ENCODE measurements at regions not wholly inside any gene's neighbourhood (a gene's known extent, or its start where the extent isn't known, plus 50 kb on each side); places are given as distances from the start of the nearest gene placed in this dataset.
A peak's percentile ranks its signal among the peaks of the same experiment; 100 is the strongest.

GRCh38 chr4:79528241-79528706 lies 120.2 kb upstream of the GK2 start:
- no peak for DNase-seq

DNA sequence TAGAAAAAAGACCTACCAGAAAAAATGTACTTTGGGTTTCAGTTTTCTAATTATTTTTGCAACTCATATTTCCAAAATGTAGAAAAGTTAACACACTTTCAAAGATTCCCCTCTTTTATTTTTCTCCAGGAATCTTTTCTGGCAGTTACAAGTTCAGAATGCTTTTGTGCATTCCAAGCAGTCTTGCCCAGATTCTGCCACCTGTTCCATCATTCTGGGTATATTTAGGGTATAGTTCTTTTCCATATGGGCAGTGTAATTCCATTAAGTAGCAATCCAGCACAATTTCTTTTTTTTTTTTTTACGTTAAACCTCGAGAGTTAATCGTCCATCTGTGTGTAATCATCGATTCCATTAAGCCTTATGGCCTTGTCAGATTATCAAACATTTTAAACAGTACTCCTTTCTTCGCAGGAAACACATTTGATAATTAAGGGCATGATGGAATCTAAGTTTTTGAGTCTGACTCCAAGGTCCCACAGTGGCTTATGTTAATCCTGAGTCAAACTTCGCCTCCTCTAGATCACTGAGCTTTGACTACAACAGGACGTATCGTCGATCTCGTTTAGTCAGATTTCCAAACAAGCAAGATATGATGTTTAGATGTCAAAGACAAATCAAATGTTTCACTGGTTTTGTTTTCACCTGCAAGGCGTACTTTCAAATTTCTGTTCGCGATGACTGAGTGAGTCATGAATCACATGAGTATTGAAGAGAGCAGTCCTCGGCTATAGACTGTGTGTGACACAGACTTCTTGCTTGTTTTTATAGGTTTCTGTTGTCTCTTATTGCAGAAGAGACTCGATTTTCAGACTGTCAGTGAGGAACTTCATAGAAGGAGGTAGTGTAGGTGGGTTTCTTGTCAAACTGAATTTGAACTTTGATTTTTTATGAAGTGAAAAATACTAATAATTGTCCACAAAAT lies 118.9 kb upstream of the GK2 start:
- no peak for DNase-seq

DNA sequence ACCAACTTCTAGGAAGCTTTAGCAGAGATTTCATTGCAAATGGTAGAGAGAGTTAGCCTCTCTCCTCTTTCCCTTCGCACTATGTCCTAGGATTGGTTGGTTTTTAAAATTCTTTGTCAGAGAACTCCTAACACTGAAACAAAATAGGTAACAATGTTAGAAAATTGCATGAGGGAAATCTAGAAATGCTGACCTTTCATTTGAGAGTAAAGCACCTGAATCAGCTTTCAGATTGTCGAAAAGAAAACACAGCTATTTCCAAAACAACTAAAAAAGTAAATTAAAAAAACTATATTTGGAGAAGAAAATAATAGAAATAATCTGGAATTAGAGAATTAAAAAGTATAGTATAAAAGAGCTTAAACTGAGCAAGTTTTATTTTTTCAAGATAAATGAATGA lies 108.1 kb upstream of the GK2 start:
- no peak for DNase-seq

- DNase-seq = no peak
Measured at GRCh38 chr4:79514621-79515329, 106.7 kb upstream of the GK2 start.

- no peak for DNase-seq
Measured at GRCh38 chr4:79513576-79513975, 105.5 kb upstream of the GK2 start.

DNA sequence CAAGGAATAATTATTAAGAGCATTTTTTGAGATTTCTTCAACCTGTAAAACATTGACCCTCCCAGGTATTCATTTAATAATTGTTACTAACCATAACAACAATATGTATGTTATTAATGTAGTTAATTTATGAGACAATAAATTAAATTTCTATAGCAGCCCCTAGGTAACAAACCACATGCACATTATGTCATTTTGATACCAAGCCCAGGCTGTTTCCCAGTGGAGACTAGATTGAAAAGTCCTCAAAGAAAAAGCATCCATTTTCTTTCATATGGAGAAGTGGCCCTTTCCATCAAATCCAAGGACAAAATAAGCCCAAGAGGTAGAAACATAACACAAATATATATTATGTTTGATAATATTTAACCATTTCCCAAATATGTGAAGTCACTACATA lies 104.3 kb upstream of the GK2 start:
- no peak for DNase-seq

DNA sequence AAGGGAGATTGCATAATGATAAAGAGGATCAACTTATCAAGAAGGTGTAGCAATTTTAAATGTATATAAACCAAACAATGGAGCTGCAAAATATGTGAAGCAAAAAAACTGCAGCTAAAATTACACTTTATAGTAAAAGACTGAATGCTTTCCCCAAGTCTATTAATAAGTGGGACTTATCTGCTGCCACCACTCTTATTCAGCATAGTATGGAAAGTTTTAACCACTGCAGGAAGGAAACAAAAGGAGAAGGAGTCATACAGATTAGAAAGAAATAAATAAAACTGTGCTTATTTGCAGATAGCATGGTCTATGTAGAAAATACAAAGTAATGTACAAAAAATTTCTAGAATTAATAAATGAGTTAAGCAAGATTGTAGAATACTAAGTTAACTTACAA lies 94.1 kb upstream of the GK2 start:
- no peak for DNase-seq

GRCh38 chr4:79498282-79498681 lies 90.3 kb upstream of the GK2 start:
- DNase-seq = no peak

GRCh38 chr4:79497001-79497400 lies 89.0 kb upstream of the GK2 start:
- DNase-seq = no peak

DNA sequence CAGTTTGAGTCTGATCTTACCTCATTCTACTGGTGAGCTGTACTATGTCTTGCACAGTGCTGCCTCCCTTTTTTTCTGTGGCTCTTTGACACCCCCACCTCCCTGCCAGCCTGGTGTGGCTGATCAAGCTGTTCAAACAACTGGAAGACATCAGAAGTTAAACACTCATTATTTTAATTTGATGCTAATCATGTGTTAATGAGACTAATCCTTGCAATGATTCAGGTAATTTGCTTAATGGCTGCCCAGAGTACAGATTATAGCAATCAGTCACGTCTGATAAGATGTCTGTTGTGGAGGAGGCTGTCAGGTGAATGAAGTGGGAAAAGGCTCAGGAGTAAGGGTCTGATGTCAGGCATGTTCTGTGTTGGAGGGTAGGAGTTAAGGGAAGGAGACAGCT lies 87.4 kb upstream of the GK2 start:
- DNase-seq = no peak

- DNase-seq = no peak
Measured at GRCh38 chr4:79492148-79492547, 84.1 kb upstream of the GK2 start.

- DNase-seq = no peak
Measured at GRCh38 chr4:79489506-79489905, 81.5 kb upstream of the GK2 start.

GRCh38 chr4:79476196-79476595 lies 68.2 kb upstream of the GK2 start:
- no peak for DNase-seq

- DNase-seq = no peak
Measured at GRCh38 chr4:79473439-79473724, 65.4 kb upstream of the GK2 start.

GRCh38 chr4:79472693-79473438 lies 64.8 kb upstream of the GK2 start:
- peak; percentile 25 for DNase-seq

- no peak for DNase-seq
Measured at GRCh38 chr4:79472036-79472435, 64.0 kb upstream of the GK2 start.

DNA sequence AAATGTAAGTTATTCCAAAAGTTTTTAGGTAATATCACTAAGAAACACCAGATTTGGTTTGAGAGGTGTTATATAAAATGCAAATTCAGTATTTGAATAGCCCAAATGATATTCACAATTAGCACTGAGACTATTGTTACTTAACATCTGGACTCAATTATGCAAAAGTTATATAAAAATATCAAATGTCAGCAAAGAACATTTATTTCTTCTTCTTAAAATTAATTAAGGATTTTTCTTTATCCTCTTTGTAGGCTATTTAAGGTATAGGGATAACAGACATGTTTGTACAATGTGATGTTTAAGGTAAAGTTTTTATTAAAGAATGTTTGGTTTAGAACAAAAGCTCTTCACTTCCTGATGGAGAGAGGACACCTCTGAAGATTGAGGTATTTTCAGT lies 63.3 kb upstream of the GK2 start:
- no peak for DNase-seq

DNA sequence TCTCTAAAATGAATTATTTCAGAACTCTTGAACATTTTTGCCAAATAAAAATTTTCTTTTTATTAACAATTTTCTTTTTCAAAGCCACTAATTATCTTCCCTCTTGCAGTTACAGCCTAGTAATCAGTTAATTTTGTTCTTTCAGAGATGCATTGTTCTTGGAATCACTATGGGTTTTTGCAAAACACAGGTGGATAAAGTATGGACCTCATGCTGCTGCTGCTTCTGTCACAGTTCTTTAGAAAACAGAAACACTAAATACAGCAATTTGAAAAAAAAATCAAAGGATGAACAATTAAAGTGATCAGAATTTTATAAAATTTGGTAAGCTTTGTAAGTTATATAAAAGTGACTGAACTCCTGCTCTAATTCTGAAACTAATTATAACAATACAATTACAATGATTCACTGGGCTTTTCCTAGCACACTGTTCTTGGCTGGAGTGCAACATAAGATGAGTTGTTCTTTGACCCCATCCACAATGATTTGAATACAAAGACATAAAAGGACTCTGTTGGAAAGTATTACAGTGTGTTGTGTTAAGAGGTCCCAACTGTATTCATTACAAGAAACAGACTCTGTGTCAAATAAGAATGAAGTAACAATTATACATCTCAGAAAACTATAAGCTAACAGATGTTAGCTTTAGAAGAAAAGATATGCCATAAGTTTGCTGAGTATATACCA lies 59.4 kb upstream of the GK2 start:
- DNase-seq = no peak

DNA sequence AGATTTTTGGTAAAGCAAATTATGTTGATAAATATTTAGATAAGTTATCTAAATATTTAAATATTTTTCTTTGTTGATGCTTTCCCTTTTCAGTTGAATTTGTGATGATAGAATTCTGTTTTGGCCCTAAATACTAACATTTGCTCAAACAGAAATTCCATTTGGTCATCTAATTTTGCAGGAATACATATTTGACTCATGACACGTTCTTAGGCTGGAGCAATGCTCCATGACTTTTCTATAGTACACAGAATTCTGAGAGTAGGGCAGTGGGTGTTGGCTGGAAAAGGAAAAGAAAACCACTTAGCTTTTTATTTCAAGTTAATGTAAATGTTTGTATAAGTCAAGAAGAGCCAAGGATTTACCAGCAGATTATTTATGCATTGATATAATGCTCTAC lies 58.6 kb upstream of the GK2 start:
- DNase-seq = no peak
